NOMO-1 treated with DMSO at 0.1 percent for 48 hours (cell line): ENCODE measurements at regions not wholly inside any gene's neighbourhood (a gene's known extent, or its start where the extent isn't known, plus 50 kb on each side); places are given as distances from the start of the nearest gene placed in this dataset.

Experiments used
- DNase-seq: peaks from one replicate; lab custom pipeline; 2025; ENCODE audit not compliant: unreplicated experiment; lab: John Stamatoyannopoulos, UW

- no peak for DNase-seq
Measured at GRCh38 chr7:35463751-35464150, 209.9 kb upstream of the TBX20 start.

- DNase-seq: peak; percentile 86
Measured at GRCh38 chr7:35463176-35463700, 209.3 kb upstream of the TBX20 start.

- no peak for DNase-seq
Measured at GRCh38 chr7:35454575-35455385, 200.9 kb upstream of the TBX20 start.

- DNase-seq: no peak
Measured at GRCh38 chr7:35450456-35451214, 196.7 kb upstream of the TBX20 start.

GRCh38 chr7:35448486-35448885, 194.6 kb upstream of the TBX20 start:
- DNase-seq: no peak

GRCh38 chr7:35446091-35446490, 192.2 kb upstream of the TBX20 start:
- no peak for DNase-seq

GRCh38 chr7:35437619-35438275, 183.8 kb upstream of the TBX20 start:
- no peak for DNase-seq

GRCh38 chr7:35436452-35436851, 182.6 kb upstream of the TBX20 start:
- no peak for DNase-seq

- DNase-seq: peak; percentile 1
Measured at GRCh38 chr7:35430547-35431153, 176.8 kb upstream of the TBX20 start.

- peak; percentile 39 for DNase-seq
Measured at GRCh38 chr7:35424869-35425495, 171.1 kb upstream of the TBX20 start.

GRCh38 chr7:35424440-35424839, 170.5 kb upstream of the TBX20 start:
- no peak for DNase-seq

GRCh38 chr7:35422715-35423114, 168.8 kb upstream of the TBX20 start:
- DNase-seq: no peak

GRCh38 chr7:35420656-35421055, 166.8 kb upstream of the TBX20 start:
- DNase-seq: peak; percentile 10

- DNase-seq: no peak
Measured at GRCh38 chr7:35419391-35419755, 165.5 kb upstream of the TBX20 start.

- DNase-seq: no peak
Measured at GRCh38 chr7:35418716-35419390, 165.0 kb upstream of the TBX20 start.

- DNase-seq: no peak
Measured at GRCh38 chr7:35416568-35416967, 162.7 kb upstream of the TBX20 start.

GRCh38 chr7:35415411-35415822, 161.5 kb upstream of the TBX20 start:
- no peak for DNase-seq

GRCh38 chr7:35411331-35411730, 157.4 kb upstream of the TBX20 start:
- DNase-seq: no peak

GRCh38 chr7:35405461-35405860, 151.6 kb upstream of the TBX20 start:
- DNase-seq: no peak

- DNase-seq: no peak
Measured at GRCh38 chr7:35401217-35401879, 147.4 kb upstream of the TBX20 start.
